ENCODE measurements at regions not wholly inside any gene's neighbourhood (a gene's known extent, or its start where the extent isn't known, plus 50 kb on each side); places are given as distances from the start of the nearest gene placed in this dataset.

DNA sequence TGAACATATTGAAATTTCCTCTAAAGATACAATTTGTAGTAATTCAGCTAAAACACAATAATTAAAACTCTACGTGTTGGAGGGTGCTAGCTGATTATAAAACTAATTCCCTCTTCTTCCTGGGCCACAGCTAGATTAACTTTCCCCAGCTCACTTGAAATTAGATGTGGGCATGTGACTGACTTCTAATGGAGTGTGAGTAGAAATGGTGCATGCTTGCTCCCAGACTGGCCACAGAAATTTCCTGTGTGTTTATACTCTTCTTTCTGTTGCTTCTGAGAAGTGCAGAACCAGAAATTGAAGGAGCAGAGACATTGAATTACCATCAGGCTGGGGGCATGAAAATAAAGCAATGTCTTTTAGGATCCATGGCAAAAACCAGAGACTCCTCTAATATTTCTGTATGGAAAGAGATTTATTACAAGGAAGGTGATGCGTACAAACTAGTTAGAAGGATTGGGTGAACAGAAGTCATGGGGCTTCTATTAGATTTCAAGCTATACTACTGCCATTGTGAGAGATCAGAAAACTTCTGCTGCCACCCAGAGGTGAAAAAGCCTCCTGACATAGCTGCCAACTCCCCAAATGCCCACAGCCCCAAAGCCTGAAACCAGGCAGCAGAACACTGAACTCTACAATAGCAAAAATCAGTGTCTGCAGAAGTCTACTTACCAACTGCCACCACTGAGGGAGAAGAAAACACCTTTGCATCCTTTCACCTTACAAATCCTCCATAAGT lies 379.2 kb upstream of the MIR17HG start:
- TF ChIP-seq GABPA (IDR thresholded peaks at IDR 0.05; ENCODE audit: low read depth) (no peak), POLR2AphosphoS5 (IDR thresholded peaks at IDR 0.05; ENCODE audit: low read depth) (no peak)
- TF ChIP-seq, protein P1, sequence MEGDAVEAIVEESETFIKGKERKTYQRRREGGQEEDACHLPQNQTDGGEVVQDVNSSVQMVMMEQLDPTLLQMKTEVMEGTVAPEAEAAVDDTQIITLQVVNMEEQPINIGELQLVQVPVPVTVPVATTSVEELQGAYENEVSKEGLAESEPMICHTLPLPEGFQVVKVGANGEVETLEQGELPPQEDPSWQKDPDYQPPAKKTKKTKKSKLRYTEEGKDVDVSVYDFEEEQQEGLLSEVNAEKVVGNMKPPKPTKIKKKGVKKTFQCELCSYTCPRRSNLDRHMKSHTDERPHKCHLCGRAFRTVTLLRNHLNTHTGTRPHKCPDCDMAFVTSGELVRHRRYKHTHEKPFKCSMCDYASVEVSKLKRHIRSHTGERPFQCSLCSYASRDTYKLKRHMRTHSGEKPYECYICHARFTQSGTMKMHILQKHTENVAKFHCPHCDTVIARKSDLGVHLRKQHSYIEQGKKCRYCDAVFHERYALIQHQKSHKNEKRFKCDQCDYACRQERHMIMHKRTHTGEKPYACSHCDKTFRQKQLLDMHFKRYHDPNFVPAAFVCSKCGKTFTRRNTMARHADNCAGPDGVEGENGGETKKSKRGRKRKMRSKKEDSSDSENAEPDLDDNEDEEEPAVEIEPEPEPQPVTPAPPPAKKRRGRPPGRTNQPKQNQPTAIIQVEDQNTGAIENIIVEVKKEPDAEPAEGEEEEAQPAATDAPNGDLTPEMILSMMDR (IDR thresholded peaks at IDR 0.05; ENCODE audit: insufficient read depth, low read length) = no peak
- no peak overlapping the region for H3K4me3 ChIP-seq (replicated peaks; ENCODE audit: insufficient read depth, low read length)
- no peak overlapping the region for H3K27ac ChIP-seq (replicated peaks)
- H3K27me3 ChIP-seq (ENCODE audit: insufficient read depth, poor library complexity, severe bottlenecking) = no peaks in the 10 kb centered on the region
- no peak for DNase-seq (ENCODE audit: low read depth in 1 of 2, low spot score in 1 of 2)

DNA sequence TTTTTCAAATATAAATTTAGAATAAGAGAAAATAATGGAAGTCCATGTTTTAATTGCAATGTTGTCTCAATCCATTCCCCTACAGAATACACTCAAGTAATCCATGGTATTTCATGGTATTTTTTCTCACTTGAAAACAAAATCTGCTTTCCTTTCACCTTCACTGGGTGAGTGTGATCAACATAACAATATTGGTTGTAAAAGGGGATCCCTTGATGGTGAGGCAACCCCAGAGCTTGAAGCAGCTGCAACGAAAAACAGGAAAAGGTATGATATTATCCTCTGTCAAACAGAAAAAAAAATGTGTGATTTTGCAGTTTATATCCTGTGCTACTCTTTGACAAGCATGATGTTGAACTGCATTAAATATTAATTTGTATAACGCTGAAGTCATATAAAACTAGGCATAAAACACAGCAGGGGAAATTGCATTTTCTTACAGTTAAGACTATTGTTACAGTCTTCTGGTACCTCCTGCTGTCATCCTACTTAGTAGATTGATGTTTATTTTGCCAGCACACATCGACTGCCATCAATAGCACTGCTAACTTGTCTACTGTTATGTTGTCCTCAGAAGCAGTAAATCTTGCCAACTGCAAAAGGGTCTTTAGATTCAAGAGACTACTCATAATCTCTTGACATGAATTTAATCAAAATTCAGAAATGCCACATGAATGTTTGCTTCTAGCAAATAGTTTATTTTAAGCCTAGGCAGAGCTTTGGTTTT lies 373.1 kb upstream of the MIR17HG start:
- Histone ChIP-seq H3K4me3 (replicated peaks; ENCODE audit: insufficient read depth, low read length) (no peak overlapping the region), H3K27me3 (ENCODE audit: insufficient read depth, poor library complexity, severe bottlenecking) (no peaks in the 10 kb centered on the region), H3K27ac (replicated peaks) (no peak overlapping the region)
- no peak for DNase-seq (ENCODE audit: low read depth in 1 of 2, low spot score in 1 of 2)
- TF ChIP-seq GABPA (IDR thresholded peaks at IDR 0.05; ENCODE audit: low read depth) (no peak), POLR2AphosphoS5 (IDR thresholded peaks at IDR 0.05; ENCODE audit: low read depth) (no peak), SPI1 (IDR thresholded peaks at IDR 0.05; ENCODE audit: borderline replicate concordance, low read depth) (no peak)
- TF ChIP-seq, protein P1 (IDR thresholded peaks at IDR 0.05; ENCODE audit: insufficient read depth, low read length) = no peak
- TF ChIP-seq, protein P2, sequence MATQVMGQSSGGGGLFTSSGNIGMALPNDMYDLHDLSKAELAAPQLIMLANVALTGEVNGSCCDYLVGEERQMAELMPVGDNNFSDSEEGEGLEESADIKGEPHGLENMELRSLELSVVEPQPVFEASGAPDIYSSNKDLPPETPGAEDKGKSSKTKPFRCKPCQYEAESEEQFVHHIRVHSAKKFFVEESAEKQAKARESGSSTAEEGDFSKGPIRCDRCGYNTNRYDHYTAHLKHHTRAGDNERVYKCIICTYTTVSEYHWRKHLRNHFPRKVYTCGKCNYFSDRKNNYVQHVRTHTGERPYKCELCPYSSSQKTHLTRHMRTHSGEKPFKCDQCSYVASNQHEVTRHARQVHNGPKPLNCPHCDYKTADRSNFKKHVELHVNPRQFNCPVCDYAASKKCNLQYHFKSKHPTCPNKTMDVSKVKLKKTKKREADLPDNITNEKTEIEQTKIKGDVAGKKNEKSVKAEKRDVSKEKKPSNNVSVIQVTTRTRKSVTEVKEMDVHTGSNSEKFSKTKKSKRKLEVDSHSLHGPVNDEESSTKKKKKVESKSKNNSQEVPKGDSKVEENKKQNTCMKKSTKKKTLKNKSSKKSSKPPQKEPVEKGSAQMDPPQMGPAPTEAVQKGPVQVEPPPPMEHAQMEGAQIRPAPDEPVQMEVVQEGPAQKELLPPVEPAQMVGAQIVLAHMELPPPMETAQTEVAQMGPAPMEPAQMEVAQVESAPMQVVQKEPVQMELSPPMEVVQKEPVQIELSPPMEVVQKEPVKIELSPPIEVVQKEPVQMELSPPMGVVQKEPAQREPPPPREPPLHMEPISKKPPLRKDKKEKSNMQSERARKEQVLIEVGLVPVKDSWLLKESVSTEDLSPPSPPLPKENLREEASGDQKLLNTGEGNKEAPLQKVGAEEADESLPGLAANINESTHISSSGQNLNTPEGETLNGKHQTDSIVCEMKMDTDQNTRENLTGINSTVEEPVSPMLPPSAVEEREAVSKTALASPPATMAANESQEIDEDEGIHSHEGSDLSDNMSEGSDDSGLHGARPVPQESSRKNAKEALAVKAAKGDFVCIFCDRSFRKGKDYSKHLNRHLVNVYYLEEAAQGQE (IDR thresholded peaks at IDR 0.05; ENCODE audit: insufficient replicate concordance, low read depth) = no peak

DNA sequence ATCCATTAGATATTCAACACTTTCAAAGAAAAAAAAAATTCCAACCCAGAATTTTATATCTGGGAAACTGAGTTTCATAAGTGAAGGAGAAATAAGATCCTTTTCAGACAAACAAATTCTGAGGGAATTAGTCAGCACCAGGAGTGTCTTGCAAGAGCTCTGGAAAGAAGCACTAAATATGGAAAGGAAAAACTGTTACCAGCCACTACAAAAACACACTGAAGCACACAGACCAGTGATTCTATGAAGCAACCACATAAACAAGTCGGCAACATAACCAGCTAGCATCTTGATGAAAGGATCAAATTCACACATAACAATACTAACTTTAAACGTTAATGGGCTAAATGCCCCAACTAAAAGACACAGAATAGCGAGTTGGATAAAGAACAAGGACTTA lies 368.4 kb upstream of the MIR17HG start:
- H3K27ac ChIP-seq (replicated peaks) = no peak overlapping the region
- TF ChIP-seq, protein P2 (IDR thresholded peaks at IDR 0.05; ENCODE audit: insufficient replicate concordance, low read depth) = no peak
- TF ChIP-seq, protein P1 (IDR thresholded peaks at IDR 0.05; ENCODE audit: insufficient read depth, low read length) = no peak
- TF ChIP-seq SPI1 (IDR thresholded peaks at IDR 0.05; ENCODE audit: borderline replicate concordance, low read depth) = no peak
- no peak for TF ChIP-seq GABPA (IDR thresholded peaks at IDR 0.05; ENCODE audit: low read depth)
- TF ChIP-seq POLR2AphosphoS5 (IDR thresholded peaks at IDR 0.05; ENCODE audit: low read depth) = no peak
- no peak for DNase-seq (ENCODE audit: low read depth in 1 of 2, low spot score in 1 of 2)
- no peaks in the 10 kb centered on the region for H3K27me3 ChIP-seq (ENCODE audit: insufficient read depth, poor library complexity, severe bottlenecking)
- H3K4me3 ChIP-seq (replicated peaks; ENCODE audit: insufficient read depth, low read length) = no peak overlapping the region
